HepG2 (cell line): ENCODE measurements at regions not wholly inside any gene's neighbourhood (a gene's known extent, or its start where the extent isn't known, plus 50 kb on each side); places are given as distances from the start of the nearest gene placed in this dataset.

ENCODE experiments used
- ATAC-seq: fragments of 200-7000 bp; cut with Tn5 transposase; 3 replicates; pipeline ENCODE4 v1.9.1; 2020; ENCODE audit warnings: mild to moderate bottlenecking, moderate library complexity
- BruUV-seq: library from RNA; stranded (reverse); fragments of 400-500 nt; replicated peaks from 2 replicates; lab custom pipeline; 2021; lab: Mats Ljungman, UMichigan
- CTCF ChIA-PET: fragments of 300-600 bp; formaldehyde crosslinking; extraction: SDS; loops from one replicate; lab custom pipeline; 2021; ENCODE audit warnings: low total read pairs, inconsistent platforms, low intra/inter-chr PET ratio; lab: Yijun Ruan, JAX
- POLR2A ChIA-PET: fragments of 350-600 bp; sonication (Branson Sonifier 250); formaldehyde crosslinking; loops from one replicate; lab custom pipeline; 2020; ENCODE audit warnings: antibody characterized with exemption, inconsistent platforms; lab: Yijun Ruan, JAX
- DNase-seq: peaks from one replicate; pipeline ENCODE4 v3.0.0-alpha.2; 2015; ENCODE audit warnings: low spot score
- FAIRE-seq: peaks from 3 replicates; lab custom pipeline; 2011; peaks lifted over from hg19 to GRCh38; lab: Jason Lieb, UNC
- H2AFZ ChIP-seq: one replicate; pipeline ENCODE4 v1.6.1; 2011; ENCODE audit warnings: low read length, inconsistent platforms
- H3K27ac ChIP-seq: fragments of 300-600 bp; 3 replicates; pipeline ENCODE4 v1.8.0; 2011; ENCODE audit warnings: mixed run types, mild to moderate bottlenecking, mixed read lengths, low read length, inconsistent platforms; ENCODE audit not compliant: insufficient read depth; ENCODE audit errors: extremely low read length
- H3K27me3 ChIP-seq, 2 experiments: fragments of 200-600 bp in 1 of 2; 2 replicates in 1 of 2; 3 replicates in 1 of 2; pipeline versions ENCODE4 v1.6.0 to v1.8.0; 2011; ENCODE audit warnings: low read length in 2 of 2, mild to moderate bottlenecking in 2 of 2, moderate library complexity in 2 of 2, inconsistent platforms in 1 of 2; ENCODE audit not compliant: insufficient read depth in 2 of 2, control insufficient read depth in 1 of 2
- H3K36me3 ChIP-seq, 2 experiments: fragments of 200-600 bp in 1 of 2; replicated peaks in 1 of 2; 2 replicates in 1 of 2; 3 replicates in 1 of 2; pipeline versions ENCODE4 v1.5.1 to v1.8.0; 2011; ENCODE audit warnings: low read length in 2 of 2, inconsistent platforms in 1 of 2; ENCODE audit not compliant: insufficient read depth in 2 of 2, control insufficient read depth in 1 of 2
- H3K4me1 ChIP-seq: 2 replicates; pipeline ENCODE4 v1.5.1; 2012; ENCODE audit warnings: low read length, inconsistent platforms; ENCODE audit not compliant: insufficient read depth
- H3K4me2 ChIP-seq: 2 replicates; pipeline ENCODE4 v1.6.0; 2011; ENCODE audit warnings: low read depth, low read length, inconsistent platforms
- H3K4me3 ChIP-seq, 3 experiments: fragments of 200-600 bp in 1 of 3; sonication (generic), shearing (Covaris generic) in 1 of 3; replicated peaks in 1 of 3; 2 replicates each; pipeline ENCODE4 v1.5.1; 2011 to 2016; ENCODE audit warnings: low read length in 3 of 3, inconsistent platforms in 2 of 3, low read depth in 2 of 3, mild to moderate bottlenecking in 2 of 3, control low read depth in 1 of 3, mixed read lengths in 1 of 3; ENCODE audit not compliant: insufficient read depth in 1 of 3
- H3K79me2 ChIP-seq: one replicate; pipeline ENCODE4 v1.6.1; 2011; ENCODE audit warnings: low read length, inconsistent platforms; ENCODE audit not compliant: insufficient read depth
- H3K9ac ChIP-seq: 2 replicates; pipeline ENCODE4 v1.6.0; 2011; ENCODE audit warnings: mild to moderate bottlenecking, low read depth, low read length, inconsistent platforms; ENCODE audit not compliant: insufficient read depth
- H3K9me3 ChIP-seq: 2 replicates; pipeline ENCODE4 v1.5.1; 2012; ENCODE audit warnings: mild to moderate bottlenecking, low read length
- H4K20me1 ChIP-seq: 2 replicates; pipeline ENCODE4 v1.6.0; 2011; ENCODE audit warnings: inconsistent platforms, mild to moderate bottlenecking, low read length, moderate library complexity; ENCODE audit not compliant: insufficient read depth
- BORCS8-MEF2B ChIP-seq: sonication (generic); formaldehyde crosslinking; IDR thresholded peaks from 2 replicates; pipeline ENCODE4 v1.8.0; 2022; ENCODE audit warnings: mild to moderate bottlenecking, missing genetic modification reagents
- EHMT2 ChIP-seq: fragments of 200-600 bp; sonication (generic); IDR thresholded peaks from 2 replicates; pipeline ENCODE4 v1.7.0; 2017; ENCODE audit warnings: antibody characterized with exemption, low read depth, low read length, borderline replicate concordance
- HNRNPK ChIP-seq: fragments of 200-400 bp; formaldehyde crosslinking; IDR thresholded peaks from 2 replicates; pipeline ENCODE4 v1.6.1; 2018; ENCODE audit warnings: low read length, low read depth, moderate library complexity, mild to moderate bottlenecking; ENCODE audit not compliant: poor library complexity, severe bottlenecking
- NFIB ChIP-seq: sonication (generic); formaldehyde crosslinking; IDR thresholded peaks from 2 replicates; pipeline ENCODE4 v1.9.0; 2021; ENCODE audit warnings: missing genetic modification reagents, mild to moderate bottlenecking, borderline replicate concordance
- NFKBIZ ChIP-seq: IDR thresholded peaks from 2 replicates; pipeline ENCODE4 v1.6.1; 2018; ENCODE audit warnings: missing genetic modification reagents, missing compliant biosample characterization
- NR3C1 ChIP-seq: sonication (generic); formaldehyde crosslinking; IDR thresholded peaks from 2 replicates; pipeline ENCODE4 v1.4.0; 2020; ENCODE audit warnings: missing genetic modification reagents
- PPARG ChIP-seq: conservative IDR thresholded peaks from 2 replicates; pipeline ENCODE4 v1.6.1; 2016; ENCODE audit warnings: missing biosample characterization, missing genetic modification reagents
- TEAD3 ChIP-seq: optimal IDR thresholded peaks from 2 replicates; pipeline ENCODE3; 2016; ENCODE audit warnings: borderline replicate concordance
- TRIM22 ChIP-seq: fragments of 450-650 bp; IDR thresholded peaks from 2 replicates; pipeline ENCODE4 v1.6.1; 2017
- ZBTB7A ChIP-seq: sonication (generic); formaldehyde crosslinking; IDR thresholded peaks from 2 replicates; pipeline ENCODE4 v1.8.0; 2022; ENCODE audit warnings: mild to moderate bottlenecking, missing genetic modification reagents
- ZMYM2 ChIP-seq: sonication (generic); formaldehyde crosslinking; IDR thresholded peaks from 2 replicates; pipeline ENCODE4 v1.8.0; 2022; ENCODE audit warnings: mild to moderate bottlenecking, missing genetic modification reagents
- ZNF468 ChIP-seq: sonication (generic); formaldehyde crosslinking; IDR thresholded peaks from 2 replicates; pipeline ENCODE4 v1.8.0; 2022; ENCODE audit warnings: mild to moderate bottlenecking, moderate library complexity, missing genetic modification reagents
- ZNF552 ChIP-seq: sonication (generic); formaldehyde crosslinking; IDR thresholded peaks from 2 replicates; pipeline ENCODE4 v1.9.0; 2022; ENCODE audit warnings: missing genetic modification reagents, mild to moderate bottlenecking, borderline replicate concordance
- ZNF879 ChIP-seq: sonication (generic); formaldehyde crosslinking; IDR thresholded peaks from 2 replicates; pipeline ENCODE4 v1.8.1; 2023; ENCODE audit warnings: missing genetic modification reagents
- ZSCAN31 ChIP-seq: sonication (generic); formaldehyde crosslinking; IDR thresholded peaks from 2 replicates; pipeline ENCODE4 v1.5.0; 2020; ENCODE audit warnings: low read depth, mild to moderate bottlenecking, missing genetic modification reagents
- WGBS: methylation state at CpG from one replicate; pipeline ENCODE4 v1.1.6; 2017; ENCODE audit warnings: low lambda C conversion rate; 5-methylcytosine and 5-hydroxymethylcytosine counted together
- in situ Hi-C: cut with HindIII; loops from 2 replicates; pipeline ENCODE4 v1.10.0; 2017; ENCODE audit warnings: low pct_unique_long_range_greater_than_20kb; ENCODE audit not compliant: extremely low pct_ligation_motif_present
- intact Hi-C: fragments of 100-400 bp; cut with micrococcal nuclease; formaldehyde crosslinking; loops from one replicate; pipeline ENCODE4 v1.10.0; 2022; ENCODE audit not compliant: unreplicated experiment

GRCh38 chr5:2135833-2136232, 253.1 kb upstream of the IRX4 start:
- peak; percentile 13; the same call in 1 of the 3 replicates for ATAC-seq
- H3K79me2 ChIP-seq: no peaks in the 10 kb centered on the region
- H3K4me3 ChIP-seq: no peak overlapping the region
- no peaks in the 10 kb centered on the region for H3K36me3 ChIP-seq
- POLR2A ChIA-PET: no interaction called here
- no peak for TF ChIP-seq NFKBIZ (CRISPR knock-in tag)
- no peak for TF ChIP-seq TEAD3 (CRISPR knock-in tag)
- TF ChIP-seq BORCS8-MEF2B: no peak
- no peak for TF ChIP-seq ZNF879 (CRISPR knock-in tag)
- no peak for TF ChIP-seq ZMYM2 (CRISPR knock-in tag)
- TF ChIP-seq HNRNPK: no peak
- no peak for TF ChIP-seq EHMT2
- TF ChIP-seq ZNF552: no peak
- no peak for TF ChIP-seq ZNF468
- no peak for TF ChIP-seq TRIM22
- no peak for TF ChIP-seq PPARG (CRISPR knock-in tag)
- TF ChIP-seq ZBTB7A (CRISPR knock-in tag): no peak
- no peak for TF ChIP-seq NFIB
- TF ChIP-seq ZSCAN31 (CRISPR knock-in tag): no peak
- no peak for TF ChIP-seq NR3C1 (CRISPR knock-in tag)
- TF ChIP-seq, all 625 proteins: peak for 0
- no TSS peak for BruUV-seq
- Histone ChIP-seq H3K27me3 (peaks cover 3 to 60% of the 10 kb centered on the region in 2 experiments; a peak in 3 of 5 replicates), H4K20me1 (no peaks in the 10 kb centered on the region), H3K27ac (no peak overlapping the region), H2AFZ (no peak overlapping the region), H3K9ac (no peak overlapping the region), H3K4me1 (peaks cover 30% of the 10 kb centered on the region), H3K9me3 (no peaks in the 10 kb centered on the region), H3K4me2 (no peak overlapping the region)
- DNase-seq (no peak), FAIRE-seq (no peak)
- in situ Hi-C loops: no loop called here
- CTCF ChIA-PET: no interaction called here
- intact Hi-C loops: no loop called here
- WGBS: 5% methylated on average over 4 of the region's 5 CpGs
